NB4 (cell line): ENCODE measurements at regions not wholly inside any gene's neighbourhood (a gene's known extent, or its start where the extent isn't known, plus 50 kb on each side); places are given as distances from the start of the nearest gene placed in this dataset.

ENCODE experiments used
- DNase-seq: peaks from one replicate; pipeline ENCODE4 v3.0.0; 2010; ENCODE audit warnings: low read depth
- H3K4me3 ChIP-seq: one replicate; pipeline ENCODE4 v1.5.1; 2011; ENCODE audit warnings: mild to moderate bottlenecking, low read depth, low read length, moderate library complexity
- MYC ChIP-seq: IDR thresholded peaks from 2 replicates; pipeline ENCODE4 v1.6.1; 2011; ENCODE audit warnings: low read depth, low read length
- POLR2A ChIP-seq: IDR thresholded peaks from 2 replicates; pipeline ENCODE4 v1.6.1; 2011; ENCODE audit warnings: mild to moderate bottlenecking; ENCODE audit not compliant: insufficient read length; ENCODE audit errors: extremely low read depth
- TF ChIP-seq, protein P1 (sequence below): IDR thresholded peaks from one replicate; pipeline ENCODE4 v1.5.1; 2012; ENCODE audit warnings: low read depth, low read length
- TF ChIP-seq, protein P2 (sequence below): IDR thresholded peaks from 2 replicates; pipeline ENCODE4 v1.6.1; 2011; ENCODE audit warnings: low read depth, low read length

DNA sequence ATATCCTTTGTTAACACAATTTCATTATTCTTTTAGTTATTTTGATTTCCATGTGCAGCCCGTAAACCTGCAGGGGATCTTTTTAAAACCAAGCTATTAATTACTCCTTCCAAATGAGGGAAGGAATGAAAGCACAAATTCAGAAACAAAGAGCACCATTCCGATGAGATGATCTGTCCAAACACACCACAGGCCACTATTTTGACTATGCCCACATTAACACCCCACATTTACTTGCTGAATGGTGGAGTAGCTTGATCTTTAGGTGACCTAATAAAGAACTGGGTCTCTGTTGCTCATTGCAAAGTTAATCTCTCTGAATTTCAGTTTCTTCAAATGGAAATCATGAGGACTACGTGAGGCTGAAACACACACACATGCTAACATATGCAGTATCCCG is 218.0 kb downstream of the IRS1 start:
- no peak overlapping the region for H3K4me3 ChIP-seq
- TF ChIP-seq, protein P1, sequence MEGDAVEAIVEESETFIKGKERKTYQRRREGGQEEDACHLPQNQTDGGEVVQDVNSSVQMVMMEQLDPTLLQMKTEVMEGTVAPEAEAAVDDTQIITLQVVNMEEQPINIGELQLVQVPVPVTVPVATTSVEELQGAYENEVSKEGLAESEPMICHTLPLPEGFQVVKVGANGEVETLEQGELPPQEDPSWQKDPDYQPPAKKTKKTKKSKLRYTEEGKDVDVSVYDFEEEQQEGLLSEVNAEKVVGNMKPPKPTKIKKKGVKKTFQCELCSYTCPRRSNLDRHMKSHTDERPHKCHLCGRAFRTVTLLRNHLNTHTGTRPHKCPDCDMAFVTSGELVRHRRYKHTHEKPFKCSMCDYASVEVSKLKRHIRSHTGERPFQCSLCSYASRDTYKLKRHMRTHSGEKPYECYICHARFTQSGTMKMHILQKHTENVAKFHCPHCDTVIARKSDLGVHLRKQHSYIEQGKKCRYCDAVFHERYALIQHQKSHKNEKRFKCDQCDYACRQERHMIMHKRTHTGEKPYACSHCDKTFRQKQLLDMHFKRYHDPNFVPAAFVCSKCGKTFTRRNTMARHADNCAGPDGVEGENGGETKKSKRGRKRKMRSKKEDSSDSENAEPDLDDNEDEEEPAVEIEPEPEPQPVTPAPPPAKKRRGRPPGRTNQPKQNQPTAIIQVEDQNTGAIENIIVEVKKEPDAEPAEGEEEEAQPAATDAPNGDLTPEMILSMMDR = no peak
- TF ChIP-seq POLR2A = no peak
- no peak for TF ChIP-seq MYC
- TF ChIP-seq, protein P2, sequence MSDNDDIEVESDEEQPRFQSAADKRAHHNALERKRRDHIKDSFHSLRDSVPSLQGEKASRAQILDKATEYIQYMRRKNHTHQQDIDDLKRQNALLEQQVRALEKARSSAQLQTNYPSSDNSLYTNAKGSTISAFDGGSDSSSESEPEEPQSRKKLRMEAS = no peak
- no peak for DNase-seq

DNA sequence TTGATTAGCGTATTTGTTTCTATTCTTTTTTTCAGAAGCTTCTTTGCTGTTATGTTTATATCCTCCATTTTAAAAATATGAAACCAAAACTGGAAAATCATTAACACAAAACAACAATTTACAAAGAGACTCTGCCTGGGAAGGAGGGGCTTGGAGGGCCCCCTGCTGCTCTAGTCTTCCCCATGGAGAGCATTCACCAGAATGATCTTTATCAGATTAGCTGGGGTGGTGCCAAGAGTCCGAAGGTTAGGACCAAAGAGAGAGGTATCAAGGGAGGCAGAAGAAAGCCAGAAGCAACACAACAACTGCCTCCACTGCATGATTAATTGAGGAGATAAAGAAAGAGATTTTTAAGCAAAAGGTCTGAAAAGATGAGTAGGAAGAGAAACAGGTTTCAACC is 218.6 kb downstream of the IRS1 start:
- TF ChIP-seq MYC = no peak
- no peak overlapping the region for H3K4me3 ChIP-seq
- no peak for DNase-seq

DNA sequence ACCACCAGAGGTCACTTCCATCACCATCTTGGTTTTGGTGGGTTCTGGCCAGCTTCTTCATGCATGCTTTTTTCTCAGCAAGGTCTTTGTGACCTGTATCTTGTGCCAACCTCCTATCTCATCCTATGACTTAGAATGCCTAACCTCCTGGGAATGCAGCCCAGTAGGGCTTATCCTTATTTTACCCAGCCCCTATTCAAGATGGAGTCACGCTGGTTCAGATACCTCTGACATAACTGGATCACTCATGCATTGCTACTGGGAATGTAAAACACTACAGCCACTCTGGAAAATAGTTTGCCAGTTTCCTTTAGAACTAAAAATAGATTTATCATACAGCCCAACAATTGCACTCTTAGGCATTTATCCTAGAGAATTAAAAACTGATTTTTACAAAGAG is 219.2 kb downstream of the IRS1 start:
- TF ChIP-seq, protein P1 = no peak
- TF ChIP-seq POLR2A (no peak), MYC (no peak)
- TF ChIP-seq, protein P2 = no peak
- DNase-seq = no peak
- no peak overlapping the region for H3K4me3 ChIP-seq

DNA sequence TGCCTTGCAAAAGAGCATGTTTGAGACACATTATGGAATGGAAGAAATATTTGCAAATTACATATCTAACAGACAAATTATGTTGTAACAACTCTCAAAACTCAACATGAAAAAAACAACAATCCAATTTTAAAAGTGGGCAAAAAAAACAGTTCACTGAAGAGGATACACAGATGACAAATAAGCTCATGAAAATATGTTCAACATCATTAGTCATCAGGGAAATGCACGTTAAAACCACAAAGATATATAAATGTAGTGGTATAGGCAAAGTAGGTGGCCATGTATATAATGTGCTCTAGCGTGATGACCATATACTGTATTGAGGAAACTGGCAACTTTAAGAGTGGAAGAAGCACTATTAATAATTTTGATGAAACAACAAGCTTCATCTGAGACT is 220.1 kb downstream of the IRS1 start:
- peak; percentile 7 for DNase-seq
- H3K4me3 ChIP-seq = no peak overlapping the region
- TF ChIP-seq POLR2A = no peak
- TF ChIP-seq, protein P1 = no peak
- TF ChIP-seq, protein P2 = no peak
- no peak for TF ChIP-seq MYC

DNA sequence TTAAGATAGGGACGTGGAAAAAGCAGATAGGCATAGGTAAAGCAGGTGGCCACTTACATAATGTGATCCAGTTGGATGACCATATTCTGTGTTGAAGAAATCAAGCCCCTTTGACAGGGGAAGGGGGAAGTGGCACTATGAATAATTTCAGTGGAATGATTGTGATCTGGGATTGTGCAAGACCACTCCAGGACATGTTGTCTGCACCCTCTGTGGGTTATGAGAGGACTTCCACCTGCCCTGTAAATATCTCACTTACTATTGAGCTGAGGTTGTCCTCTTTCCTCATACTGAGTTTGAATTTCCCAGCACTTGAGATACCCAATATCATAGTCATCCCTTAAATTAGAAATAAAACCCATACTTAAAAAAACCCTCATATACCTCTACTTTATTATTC is 220.7 kb downstream of the IRS1 start:
- TF ChIP-seq, protein P2 = no peak
- TF ChIP-seq POLR2A (no peak), MYC (no peak)
- TF ChIP-seq, protein P1 = no peak
- DNase-seq = peak; percentile 66
- no peak overlapping the region for H3K4me3 ChIP-seq

DNA sequence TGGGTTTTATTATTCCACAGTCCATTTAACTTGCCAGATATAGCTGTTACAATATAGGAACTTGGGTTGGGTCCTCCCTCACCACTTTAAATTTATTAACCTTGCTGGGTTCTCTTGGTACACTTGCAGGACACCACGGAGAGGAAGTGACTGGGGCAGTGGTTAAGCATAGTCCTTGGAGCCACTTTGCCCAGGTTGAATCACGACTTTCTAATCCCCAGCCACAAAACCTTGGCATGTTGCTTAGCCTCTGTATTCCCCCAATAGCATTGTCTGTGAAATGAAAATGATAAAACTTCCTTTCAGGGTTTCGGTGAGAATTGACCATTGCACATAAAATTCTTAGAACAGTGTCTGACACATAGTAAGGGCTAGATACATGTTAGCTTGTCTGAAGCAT is 221.2 kb downstream of the IRS1 start:
- DNase-seq = peak; percentile 47
- TF ChIP-seq POLR2A (no peak), MYC (no peak)
- TF ChIP-seq, protein P2 = no peak
- TF ChIP-seq, protein P1 = no peak
- H3K4me3 ChIP-seq = no peak overlapping the region
